ENCODE measurements at regions not wholly inside any gene's neighbourhood (a gene's known extent, or its start where the extent isn't known, plus 50 kb on each side); places are given as distances from the start of the nearest gene placed in this dataset.

GRCh38 chrX:67922966-67923365 is 379.1 kb downstream of the AR start:
- H3K9me2 ChIP-seq = no peaks in the 10 kb centered on the region
- no peak overlapping the region for H3K4me3 ChIP-seq (ENCODE audit: low read depth in 2 of 2, low read length in 1 of 2)
- H3K27ac ChIP-seq (ENCODE audit: low read depth in 2 of 2, low read length in 1 of 2) = no peak overlapping the region
- TF ChIP-seq GABPA (IDR thresholded peaks at IDR 0.05; ENCODE audit: low read depth) (no peak), RXRA (IDR thresholded peaks at IDR 0.05; ENCODE audit: borderline replicate concordance, low read depth) (no peak), ELF1 (IDR thresholded peaks at IDR 0.05) (no peak), USF2 (IDR thresholded peaks at IDR 0.05; ENCODE audit: borderline replicate concordance, low read depth, low read length) (no peak), NRF1 (IDR thresholded peaks at IDR 0.05; ENCODE audit: low read depth, low read length) (no peak), TAF1 (IDR thresholded peaks at IDR 0.05; ENCODE audit: borderline replicate concordance, low read depth, low read length) (no peak), TCF12 (IDR thresholded peaks at IDR 0.05) (no peak), YY1 (IDR thresholded peaks at IDR 0.05; ENCODE audit: low read depth) (no peak), SMC3 (IDR thresholded peaks at IDR 0.05; ENCODE audit: low read depth, low read length) (no peak), ZBTB33 (IDR thresholded peaks at IDR 0.05; ENCODE audit: borderline replicate concordance, low read depth) (no peak), EZH2phosphoT487 (IDR thresholded peaks at IDR 0.05; ENCODE audit: borderline replicate concordance, low read depth) (no peak), FOXJ3 (CRISPR knock-in tag; IDR thresholded peaks at IDR 0.05) (no peak)
- no peaks in the 10 kb centered on the region for H3F3A ChIP-seq (replicated peaks; ENCODE audit: insufficient read depth)
- no peaks in the 10 kb centered on the region for H3K4me1 ChIP-seq (ENCODE audit: control insufficient read depth in 1 of 2, insufficient read depth in 2 of 2, low read depth in 1 of 2, low read length in 1 of 2)
- DNase-seq = no peak
- no peaks in the 10 kb centered on the region for H4K20me1 ChIP-seq (ENCODE audit: insufficient read depth)
- no peaks in the 10 kb centered on the region for H3K27me3 ChIP-seq (ENCODE audit: insufficient read depth)
- H2AFZ ChIP-seq (ENCODE audit: low read depth) = no peak overlapping the region
- CTCF ChIA-PET = no interaction called here
- no peaks in the 10 kb centered on the region for H3K79me2 ChIP-seq (ENCODE audit: insufficient read depth)
- POLR2A ChIA-PET = no interaction called here
- no peak overlapping the region for H3K9ac ChIP-seq
- no peak overlapping the region for H3K4me2 ChIP-seq
- H3K36me3 ChIP-seq (replicated peaks in 1 of 2; ENCODE audit: control insufficient read depth in 1 of 2, insufficient read depth in 2 of 2, low read length in 1 of 2) = no peaks in the 10 kb centered on the region
- WGBS (ENCODE audit: low lambda C conversion rate) = 0% methylated on average over 1 of the region's 2 CpGs
- no peaks in the 10 kb centered on the region for H3K9me3 ChIP-seq

- ChIA-PET CTCF (interaction anchor here (1.4 kb wide), 1 partner anchor 20 kb away, joined by 3 read pairs; no protein-coding TSS in a partner anchor), POLR2A (no interaction called here)
- Histone ChIP-seq H3K36me3 (replicated peaks in 1 of 2; ENCODE audit: control insufficient read depth in 1 of 2, insufficient read depth in 2 of 2, low read length in 1 of 2) (no peaks in the 10 kb centered on the region), H3K4me1 (ENCODE audit: control insufficient read depth in 1 of 2, insufficient read depth in 2 of 2, low read depth in 1 of 2, low read length in 1 of 2) (no peaks in the 10 kb centered on the region), H3K79me2 (ENCODE audit: insufficient read depth) (no peaks in the 10 kb centered on the region), H3K9ac (no peak overlapping the region), H3K9me3 (no peaks in the 10 kb centered on the region), H3K27me3 (ENCODE audit: insufficient read depth) (no peaks in the 10 kb centered on the region), H3F3A (replicated peaks; ENCODE audit: insufficient read depth) (no peaks in the 10 kb centered on the region), H3K9me2 (no peaks in the 10 kb centered on the region), H3K4me2 (no peak overlapping the region), H3K4me3 (ENCODE audit: low read depth in 2 of 2, low read length in 1 of 2) (no peak overlapping the region), H2AFZ (ENCODE audit: low read depth) (no peak overlapping the region), H4K20me1 (ENCODE audit: insufficient read depth) (no peaks in the 10 kb centered on the region), H3K27ac (ENCODE audit: low read depth in 2 of 2, low read length in 1 of 2) (no peak overlapping the region)
- DNase-seq = no peak
- TF ChIP-seq CTCF (IDR thresholded peaks at IDR 0.05) (no peak), CHD2 (IDR thresholded peaks at IDR 0.05; ENCODE audit: low read length, partially characterized antibody) (no peak), NFIC (IDR thresholded peaks at IDR 0.05; ENCODE audit: borderline replicate concordance) (no peak), TCF12 (IDR thresholded peaks at IDR 0.05) (no peak), GABPA (IDR thresholded peaks at IDR 0.05; ENCODE audit: low read depth) (no peak), REST (IDR thresholded peaks at IDR 0.05; ENCODE audit: low read depth, low read length) (no peak), IRF3 (IDR thresholded peaks at IDR 0.05; ENCODE audit: low read depth, low read length) (no peak), MAX (IDR thresholded peaks at IDR 0.05; ENCODE audit: low read depth) (no peak), GATA2 (CRISPR knock-in tag; IDR thresholded peaks at IDR 0.05) (no peak), SMC3 (IDR thresholded peaks at IDR 0.05; ENCODE audit: low read depth, low read length) (no peak)
Observed at GRCh38 chrX:67939270-67939669, 395.4 kb downstream of the AR start.
